ENCODE measurements at regions not wholly inside any gene's neighbourhood (a gene's known extent, or its start where the extent isn't known, plus 50 kb on each side); places are given as distances from the start of the nearest gene placed in this dataset.

DNA sequence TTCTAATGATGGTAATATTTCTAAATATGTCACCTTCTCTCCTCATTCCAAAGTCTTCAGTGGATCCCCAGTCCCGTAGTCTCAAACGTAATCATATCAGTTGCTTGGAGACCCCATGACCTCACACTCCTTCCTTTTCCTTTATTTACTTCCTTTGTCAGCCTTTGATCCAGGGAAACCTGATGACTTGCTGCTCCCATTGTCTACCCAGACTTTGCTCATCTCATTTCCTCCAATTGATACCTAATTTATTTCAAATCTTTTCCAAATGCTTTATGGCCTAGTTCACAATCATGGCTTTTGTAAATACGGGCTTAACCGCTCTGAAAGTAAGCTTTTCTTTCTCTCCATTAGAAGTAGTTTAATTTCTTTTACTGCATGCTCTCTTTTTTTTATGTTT lies 402.4 kb upstream of the CYRIA start:
- no peak for DNase-seq (ENCODE audit: low spot score)

DNA sequence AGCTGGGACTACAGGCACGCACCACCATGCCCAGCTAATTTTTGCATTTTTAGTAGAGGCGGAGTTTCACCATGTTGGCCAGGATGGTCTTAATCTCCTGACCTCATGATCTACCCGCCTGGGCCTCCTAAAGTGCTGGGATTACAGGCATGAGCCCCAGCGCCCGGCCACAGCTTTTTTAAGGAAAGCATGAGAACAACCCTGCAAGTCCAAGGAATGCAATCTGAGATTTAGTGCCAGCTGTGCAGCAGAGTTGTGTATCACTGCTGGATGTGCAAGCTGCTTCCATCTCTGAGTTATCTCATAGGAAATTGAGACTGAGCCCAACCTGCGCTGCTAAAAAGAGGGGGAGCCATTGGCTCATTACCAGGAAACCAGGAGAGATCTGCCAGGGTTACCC lies 399.9 kb upstream of the CYRIA start:
- no peak for DNase-seq (ENCODE audit: low spot score)

GRCh38 chr2:17061028-17061427 lies 395.4 kb upstream of the CYRIA start:
- DNase-seq (ENCODE audit: low spot score) = no peak

DNA sequence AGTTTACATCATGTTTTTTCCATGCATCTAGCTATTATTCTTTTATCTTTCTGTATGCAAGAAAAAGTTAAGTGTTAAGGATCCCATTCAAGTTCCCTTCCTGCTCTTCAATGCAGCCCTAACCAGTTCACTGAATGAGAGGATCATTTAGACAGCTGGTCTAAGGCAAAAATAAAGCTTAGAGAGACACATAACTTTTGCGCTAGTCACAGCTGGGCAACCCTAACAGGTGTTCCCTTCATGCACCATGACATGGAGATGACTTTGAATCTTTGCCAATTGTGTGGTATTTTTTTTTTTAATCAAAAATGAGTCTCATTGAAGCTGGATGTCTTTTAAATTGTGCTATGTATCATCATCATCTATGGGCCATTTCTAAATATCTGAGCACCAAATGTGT lies 393.8 kb upstream of the CYRIA start:
- DNase-seq (ENCODE audit: low spot score) = no peak

DNA sequence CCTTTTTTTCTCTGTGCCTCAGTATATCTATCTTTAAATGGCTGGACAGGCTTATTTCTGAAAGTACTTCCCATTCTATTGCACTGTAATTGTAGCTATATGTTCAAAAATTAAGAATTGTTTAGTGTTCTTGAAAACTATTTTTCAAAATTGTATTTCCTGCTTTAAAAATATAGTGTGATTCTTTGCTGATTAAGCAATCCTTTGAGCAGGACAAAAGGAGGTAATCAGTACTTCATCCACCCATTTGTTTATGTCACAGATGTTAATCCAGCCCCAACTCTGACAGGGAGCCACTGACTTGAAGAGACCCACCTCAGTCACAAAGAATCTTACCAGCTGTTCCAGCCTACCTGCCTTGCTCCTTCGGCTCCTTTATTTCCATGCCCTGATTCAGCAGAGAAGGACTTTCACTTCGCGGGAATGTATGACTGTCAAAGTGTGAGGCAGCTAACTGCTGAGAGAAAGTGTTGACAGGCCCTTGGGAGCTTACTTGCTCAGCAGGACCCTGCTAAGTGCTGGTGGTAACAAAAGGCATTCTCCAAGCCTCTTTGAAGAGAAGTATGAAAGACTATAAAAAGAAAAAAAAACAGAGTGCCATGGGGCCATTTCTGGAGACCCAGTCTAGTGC lies 393.3 kb upstream of the CYRIA start:
- DNase-seq (ENCODE audit: low spot score) = peak; percentile 28

- DNase-seq (ENCODE audit: low spot score) = no peak
Observed at GRCh38 chr2:17057109-17058017, 391.7 kb upstream of the CYRIA start.

DNA sequence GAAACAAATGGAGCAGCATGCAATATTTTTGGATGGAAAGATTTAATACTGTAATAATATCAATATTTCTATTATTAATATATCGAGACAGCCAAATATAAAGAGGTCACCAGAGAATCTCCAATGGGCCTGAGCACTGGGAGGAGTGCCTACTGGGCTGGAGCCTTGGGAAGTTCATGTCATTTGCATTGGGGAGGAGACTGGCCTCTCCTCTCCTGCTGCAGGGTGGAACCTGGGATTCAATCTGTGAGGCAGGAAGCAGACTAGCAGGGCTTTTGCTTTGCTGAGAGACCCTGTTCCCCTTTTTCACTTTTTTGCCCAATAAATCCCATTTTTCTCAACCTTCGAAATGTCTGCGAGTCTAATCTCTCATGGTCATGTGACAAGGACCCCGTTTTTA lies 390.6 kb upstream of the CYRIA start:
- DNase-seq (ENCODE audit: low spot score) = no peak

DNA sequence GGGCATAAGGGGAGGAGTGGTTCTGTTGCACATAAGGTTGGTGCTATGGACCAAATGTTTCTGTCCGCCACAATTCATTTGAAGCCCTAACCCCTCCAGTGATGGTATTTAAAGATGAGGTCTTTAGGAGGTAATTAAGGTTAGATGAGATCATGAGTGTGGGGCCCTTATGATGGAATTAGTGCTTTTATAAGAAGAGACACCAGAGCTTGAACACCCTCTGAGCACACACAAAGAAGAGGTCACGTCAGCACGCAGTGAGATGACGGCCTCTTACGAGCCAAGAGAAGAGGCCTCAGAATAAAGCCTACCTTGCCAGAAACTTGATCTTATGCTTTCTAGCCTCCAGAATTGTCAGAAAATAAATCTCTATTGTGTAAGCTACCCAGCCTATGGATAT lies 386.4 kb upstream of the CYRIA start:
- DNase-seq (ENCODE audit: low spot score) = no peak

GRCh38 chr2:17051538-17051937 lies 385.9 kb upstream of the CYRIA start:
- no peak for DNase-seq (ENCODE audit: low spot score)

- no peak for DNase-seq (ENCODE audit: low spot score)
Observed at GRCh38 chr2:17043173-17043572, 377.5 kb upstream of the CYRIA start.

DNA sequence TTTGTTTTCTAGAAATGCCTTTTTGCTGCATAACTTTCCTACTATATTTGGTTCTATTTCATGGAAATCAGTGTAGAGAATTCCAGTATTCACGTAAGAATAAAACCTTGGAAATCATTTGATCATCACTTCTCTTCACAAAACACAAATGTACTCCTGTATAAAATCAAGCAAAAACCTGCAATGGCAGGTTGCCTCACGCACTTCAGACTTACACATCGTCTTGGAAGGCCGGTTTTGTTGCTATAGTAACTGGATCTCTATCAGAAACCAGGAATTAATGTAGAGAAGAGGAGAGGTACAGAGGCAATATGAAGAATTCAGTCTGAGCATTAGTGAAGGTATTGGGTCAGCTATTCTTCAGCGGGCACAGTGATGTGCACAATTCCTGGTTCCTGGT lies 370.7 kb upstream of the CYRIA start:
- no peak for DNase-seq (ENCODE audit: low spot score)

DNA sequence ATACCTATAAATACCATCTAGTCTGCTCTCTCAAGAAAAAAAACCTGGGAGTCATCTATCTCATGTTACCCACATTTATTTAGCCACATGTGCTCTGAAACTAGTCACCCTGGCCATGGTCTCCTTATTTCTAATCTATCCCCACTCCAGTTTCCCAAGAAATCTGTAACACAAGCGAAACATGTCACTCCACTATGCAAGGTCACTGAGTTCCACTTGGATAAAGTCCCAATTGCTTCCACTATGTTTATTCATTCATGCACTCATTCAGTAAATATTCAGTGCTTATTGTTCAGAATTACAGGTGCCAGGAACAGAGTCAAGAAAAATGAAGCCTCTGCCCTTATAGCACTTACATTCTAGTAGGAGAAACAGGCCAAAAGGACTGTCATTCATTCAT lies 369.4 kb upstream of the CYRIA start:
- no peak for DNase-seq (ENCODE audit: low spot score)

- no peak for DNase-seq (ENCODE audit: low spot score)
Observed at GRCh38 chr2:17030047-17030446, 364.4 kb upstream of the CYRIA start.

- DNase-seq (ENCODE audit: low spot score) = no peak
Observed at GRCh38 chr2:17012297-17012696, 346.7 kb upstream of the CYRIA start.

GRCh38 chr2:17010104-17010503 lies 344.5 kb upstream of the CYRIA start:
- DNase-seq (ENCODE audit: low spot score) = no peak

- no peak for DNase-seq (ENCODE audit: low spot score)
Observed at GRCh38 chr2:17000184-17000482, 334.5 kb upstream of the CYRIA start.

GRCh38 chr2:16999347-17000183 lies 333.9 kb upstream of the CYRIA start:
- DNase-seq (ENCODE audit: low spot score) = no peak

DNA sequence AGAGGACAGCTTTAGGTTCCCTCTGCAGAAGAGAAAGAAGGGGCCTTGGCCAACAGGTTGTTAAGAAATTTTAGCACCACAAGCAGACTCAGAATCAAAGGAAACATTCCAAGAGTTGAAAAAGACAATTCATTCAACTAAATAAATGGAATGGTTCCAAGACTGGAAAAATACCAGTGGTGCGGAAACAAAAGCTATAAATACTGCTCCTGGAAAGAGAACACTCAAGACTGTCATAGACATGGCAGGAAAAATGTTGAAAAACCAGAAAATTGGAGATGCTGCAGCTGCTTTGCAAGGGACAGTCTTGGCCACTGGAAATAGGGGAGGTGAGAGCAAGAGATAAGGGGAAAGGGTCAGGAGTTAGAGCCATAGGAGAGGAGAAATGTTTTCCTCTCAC lies 312.7 kb upstream of the CYRIA start:
- DNase-seq (ENCODE audit: low spot score) = no peak

DNA sequence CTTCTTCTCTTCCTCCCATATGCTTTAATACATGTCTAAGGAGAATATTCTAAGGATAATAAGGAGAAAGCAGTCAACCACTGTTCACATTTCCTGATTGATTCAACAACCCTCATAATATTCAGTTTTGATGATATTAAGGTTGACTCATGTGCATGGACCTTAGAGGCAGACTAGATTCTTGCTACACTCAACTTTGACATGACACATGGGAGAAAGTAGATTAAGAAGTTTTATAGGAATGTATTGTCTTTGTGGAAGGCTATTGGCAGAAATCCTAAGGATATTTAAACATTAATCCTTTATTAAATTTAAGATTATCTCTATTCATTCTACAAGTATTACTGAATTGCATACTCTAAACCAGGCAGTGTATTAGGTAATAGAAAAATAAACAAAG lies 309.1 kb upstream of the CYRIA start:
- DNase-seq (ENCODE audit: low spot score) = no peak

DNA sequence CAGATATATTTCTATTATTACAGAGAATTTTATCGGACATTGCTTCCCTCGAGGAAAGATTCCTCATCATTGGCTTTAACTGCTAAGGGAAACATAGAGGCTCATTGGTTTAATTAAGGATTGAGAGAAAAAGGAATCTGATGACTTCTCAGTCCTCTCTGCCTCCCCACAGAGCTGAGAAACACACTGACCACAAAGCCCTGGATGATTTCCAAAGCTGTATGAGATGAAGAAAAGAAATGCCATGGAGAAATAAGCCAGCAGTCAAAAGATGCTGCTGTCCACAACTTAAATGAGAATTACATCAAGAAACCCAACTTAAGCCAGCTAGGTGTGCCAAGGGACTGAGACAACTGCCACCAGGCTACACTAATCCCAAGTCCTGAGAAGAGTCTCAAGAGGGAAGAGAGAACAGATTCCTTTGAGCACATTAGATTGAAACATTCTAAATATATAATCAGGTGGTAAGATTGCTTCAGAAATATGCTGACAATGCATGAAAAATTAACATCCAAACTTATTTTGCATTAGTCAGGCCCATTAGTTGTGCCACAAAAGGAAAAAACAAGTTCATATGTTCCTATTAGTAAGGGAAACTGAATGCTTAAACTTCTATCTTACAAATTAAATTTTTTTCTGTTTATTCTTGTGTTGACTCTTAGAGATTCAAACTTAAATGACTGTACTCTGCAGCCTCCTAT lies 308.1 kb upstream of the CYRIA start:
- no peak for DNase-seq (ENCODE audit: low spot score)

DNA sequence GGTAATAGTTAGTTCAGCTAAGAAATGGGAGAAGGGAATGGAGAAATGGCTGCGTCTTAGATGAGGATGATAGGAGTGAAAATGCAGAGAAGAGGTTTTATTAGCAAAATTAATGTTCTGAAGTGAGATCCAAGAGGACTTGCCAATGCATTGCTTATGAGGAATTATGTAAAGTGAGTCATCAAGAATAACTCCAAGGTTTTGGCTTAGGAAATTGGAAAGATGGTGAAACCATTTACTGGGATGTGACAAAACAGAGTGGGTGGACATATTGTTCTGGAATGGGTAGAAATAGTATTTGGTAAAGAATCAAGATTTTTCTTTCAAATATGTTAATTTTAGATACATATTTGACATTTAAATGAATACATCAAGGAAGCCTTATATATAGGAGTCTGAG lies 306.6 kb upstream of the CYRIA start:
- DNase-seq (ENCODE audit: low spot score) = no peak

DNA sequence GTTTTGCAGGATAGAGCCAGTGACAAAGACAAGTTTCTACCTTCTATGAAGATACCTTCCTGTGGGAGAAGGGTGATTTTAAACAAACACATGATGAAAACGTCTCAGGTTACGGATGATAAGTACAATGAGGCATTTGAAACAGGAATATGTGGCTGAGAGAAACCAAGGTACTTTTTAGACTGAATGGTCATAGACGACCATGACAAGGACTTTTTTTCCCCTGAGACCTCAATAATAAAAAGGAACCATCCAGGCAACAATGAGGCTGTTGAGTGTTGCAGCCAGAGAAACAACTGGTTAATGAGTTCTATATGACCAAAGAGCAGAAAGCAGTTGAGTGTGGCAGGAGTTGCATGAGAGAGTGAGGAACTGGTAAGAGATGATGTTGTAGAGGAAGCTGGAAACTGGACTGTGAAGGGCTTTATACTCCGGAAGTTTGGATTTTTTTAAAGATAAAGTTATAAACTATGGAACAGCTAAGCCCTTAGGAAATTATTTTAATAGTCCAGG lies 306.1 kb upstream of the CYRIA start:
- DNase-seq (ENCODE audit: low spot score) = no peak

Data from iPS-NIHi11 (cell line).